IMR-90 (cell line): ENCODE measurements at regions not wholly inside any gene's neighbourhood (a gene's known extent, or its start where the extent isn't known, plus 50 kb on each side); places are given as distances from the start of the nearest gene placed in this dataset.

Source experiments
- BHLHE40 ChIP-seq: fragments of 150-350 bp; IDR thresholded peaks from 2 replicates; pipeline ENCODE4 v1.6.1; 2016; ENCODE audit warnings: mild to moderate bottlenecking, low read depth, low read length
- CEBPB ChIP-seq: IDR thresholded peaks from 2 replicates; pipeline ENCODE4 v1.6.1; 2012; ENCODE audit warnings: low read depth, low read length, improper control_type of control experiment
- CTCF ChIP-seq: conservative IDR thresholded peaks from 2 replicates; pipeline ENCODE4 v1.5.1; 2012; ENCODE audit warnings: mild to moderate bottlenecking, low read depth, low read length, improper control_type of control experiment
- ELK1 ChIP-seq: fragments of 150-350 bp; IDR thresholded peaks from 2 replicates; pipeline ENCODE4 v1.6.1; 2016; ENCODE audit warnings: low read depth, mild to moderate bottlenecking, low read length, moderate library complexity, borderline replicate concordance
- MAZ ChIP-seq: IDR thresholded peaks from 2 replicates; pipeline ENCODE4 v1.6.1; 2012; ENCODE audit warnings: low read depth, mild to moderate bottlenecking, low read length, improper control_type of control experiment, moderate library complexity, borderline replicate concordance
- MXI1 ChIP-seq: IDR thresholded peaks from 2 replicates; pipeline ENCODE4 v1.6.1; 2012; ENCODE audit warnings: low read depth, mild to moderate bottlenecking, low read length, moderate library complexity, borderline replicate concordance
- POLR2A ChIP-seq: IDR thresholded peaks from 2 replicates; pipeline ENCODE4 v1.6.1; 2012; ENCODE audit warnings: mild to moderate bottlenecking, low read depth, low read length
- RAD21 ChIP-seq: IDR thresholded peaks from 2 replicates; pipeline ENCODE4 v1.6.1; 2012; ENCODE audit warnings: low read length, improper control_type of control experiment
- RCOR1 ChIP-seq: IDR thresholded peaks from 2 replicates; pipeline ENCODE4 v1.6.1; 2012; ENCODE audit warnings: mild to moderate bottlenecking, low read length, improper control_type of control experiment; ENCODE audit not compliant: insufficient replicate concordance
- RFX5 ChIP-seq: IDR thresholded peaks from 2 replicates; pipeline ENCODE4 v1.8.0; 2012; ENCODE audit warnings: low read depth, mild to moderate bottlenecking, low read length, moderate library complexity
- SMC3 ChIP-seq: fragments of 150-350 bp; IDR thresholded peaks from 2 replicates; pipeline ENCODE4 v1.6.1; 2016; ENCODE audit warnings: low read depth, mild to moderate bottlenecking, antibody characterized with exemption, low read length, moderate library complexity
- USF2 ChIP-seq: fragments of 150-350 bp; IDR thresholded peaks from 2 replicates; pipeline ENCODE4 v1.6.1; 2017; ENCODE audit warnings: mild to moderate bottlenecking, antibody characterized with exemption, low read length, low read depth

- TF ChIP-seq MAZ (no peak), CTCF (no peak), RCOR1 (no peak), RAD21 (no peak), POLR2A (no peak), USF2 (no peak), ELK1 (no peak), SMC3 (no peak), CEBPB (no peak), MXI1 (no peak), RFX5 (no peak), BHLHE40 (no peak)
These were observed 57.9 kb upstream of the ENAH start for GRCh38 chr1:225710804-225711203.
